ENCODE measurements at regions not wholly inside any gene's neighbourhood (a gene's known extent, or its start where the extent isn't known, plus 50 kb on each side); places are given as distances from the start of the nearest gene placed in this dataset.
"Not testable (repeated sequence)": the region's sequence is repeated elsewhere in the genome, so short reads cannot be mapped to it uniquely, and the experiment has no call there.

DNA sequence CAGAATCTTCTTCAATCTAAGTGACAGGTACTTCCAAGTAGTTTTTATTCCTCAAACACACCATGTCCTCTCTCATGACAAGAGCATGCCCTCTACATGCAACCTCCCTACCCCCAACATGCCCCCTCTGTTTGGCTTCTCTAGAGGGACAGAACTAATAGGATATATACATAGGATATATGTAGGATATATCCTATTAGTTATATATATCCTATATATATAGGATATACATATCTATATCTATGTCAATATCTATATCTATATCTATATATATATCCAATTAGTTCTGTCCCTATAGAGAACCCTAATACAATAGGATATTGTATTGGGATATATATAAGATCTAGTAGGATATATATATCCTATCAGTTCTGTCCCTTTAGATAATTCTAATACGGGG, 701.9 kb upstream of the MIR17HG start:
- in situ Hi-C loops (cut with HindIII; ENCODE audit: low sequenced_read_pairs) = no loop called here
- no peak for DNase-seq (ENCODE audit: low spot score)

DNA sequence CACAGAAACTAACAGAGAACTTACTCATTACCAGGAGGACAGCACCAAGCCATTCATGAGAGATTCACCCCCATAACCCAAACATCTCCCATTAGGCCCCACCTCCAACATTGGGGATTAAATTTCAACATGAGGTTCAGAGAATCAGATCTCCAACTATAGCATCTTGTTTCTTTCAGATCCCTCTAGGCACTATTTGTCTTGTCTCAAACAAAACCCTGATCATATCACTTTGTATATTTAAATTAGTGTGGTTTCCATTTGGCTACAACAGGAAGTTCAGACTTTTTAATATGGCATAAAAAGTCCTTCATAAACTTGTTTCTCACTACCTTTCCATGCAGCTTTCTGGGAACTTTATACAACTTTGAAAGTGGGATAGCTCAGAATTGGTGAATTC, 699.0 kb upstream of the MIR17HG start:
- DNase-seq (ENCODE audit: low spot score) = no peak
- in situ Hi-C loops (cut with HindIII; ENCODE audit: low sequenced_read_pairs) = no loop called here

DNA sequence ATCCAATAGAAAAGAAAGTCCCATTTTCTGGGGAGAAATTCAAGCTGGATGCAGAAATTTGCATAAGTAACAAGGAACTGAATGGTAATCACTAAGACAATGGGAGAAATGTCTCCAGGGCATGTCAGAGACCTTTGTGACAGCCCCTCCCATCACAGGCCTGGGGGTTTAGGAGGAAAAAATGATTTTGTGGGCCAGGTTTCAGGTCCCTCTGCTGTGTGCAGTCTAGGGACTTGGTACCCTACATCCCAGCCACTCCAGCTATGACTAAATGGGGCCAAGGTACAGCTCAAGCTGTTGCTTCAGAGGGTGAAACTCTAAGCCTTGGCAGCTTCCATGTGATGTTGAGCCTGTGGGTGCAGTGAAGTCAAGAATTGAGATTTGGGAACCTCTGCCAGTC, 695.5 kb upstream of the MIR17HG start:
- DNase-seq (ENCODE audit: low spot score) = no peak
- in situ Hi-C loops (cut with HindIII; ENCODE audit: low sequenced_read_pairs) = no loop called here

DNA sequence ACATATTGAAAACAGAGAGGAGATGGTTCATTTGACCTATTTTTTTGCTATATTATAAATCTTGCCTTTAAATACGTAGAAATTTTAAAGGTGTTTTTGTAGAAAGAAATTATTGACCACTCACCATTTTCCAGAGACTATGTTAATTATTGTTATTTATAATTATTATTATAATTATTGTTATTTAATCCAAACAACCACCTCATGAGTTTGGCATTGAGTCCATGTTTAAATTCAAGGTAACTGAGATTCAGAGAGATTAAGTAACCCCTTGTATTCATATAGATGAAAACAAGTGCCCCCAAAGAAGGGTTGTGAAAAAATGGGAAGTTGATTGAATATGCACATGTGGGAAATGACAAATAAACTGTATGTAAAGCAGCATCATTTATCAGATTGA, 692.5 kb upstream of the MIR17HG start:
- in situ Hi-C loops (cut with HindIII; ENCODE audit: low sequenced_read_pairs) = no loop called here

DNA sequence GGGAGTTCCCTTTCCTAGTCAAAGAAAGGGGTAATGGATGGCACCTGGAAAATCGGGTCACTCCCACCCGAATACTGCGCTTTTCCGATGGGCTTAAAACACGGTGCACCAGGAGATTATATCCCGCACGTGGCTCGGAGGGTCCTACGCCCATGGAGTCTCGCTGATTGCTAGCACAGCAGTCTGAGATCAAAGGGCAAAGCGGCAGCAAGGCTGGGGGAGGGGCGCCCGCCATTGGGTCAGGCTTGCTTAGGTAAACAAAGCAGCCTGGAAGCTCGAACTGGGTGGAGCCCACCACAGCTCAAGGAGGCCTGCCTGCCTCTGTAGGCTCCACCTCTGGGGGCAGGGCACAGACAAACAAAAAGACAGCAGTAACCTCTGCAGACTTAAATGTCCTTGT, 683.3 kb upstream of the MIR17HG start:
- in situ Hi-C loops (cut with HindIII; ENCODE audit: low sequenced_read_pairs); DNase-seq (ENCODE audit: low spot score): not testable (repeated sequence)

More for the DNA sequence above, 692.5 kb upstream of the MIR17HG start:
- DNase-seq (ENCODE audit: low spot score) = no peak

DNA sequence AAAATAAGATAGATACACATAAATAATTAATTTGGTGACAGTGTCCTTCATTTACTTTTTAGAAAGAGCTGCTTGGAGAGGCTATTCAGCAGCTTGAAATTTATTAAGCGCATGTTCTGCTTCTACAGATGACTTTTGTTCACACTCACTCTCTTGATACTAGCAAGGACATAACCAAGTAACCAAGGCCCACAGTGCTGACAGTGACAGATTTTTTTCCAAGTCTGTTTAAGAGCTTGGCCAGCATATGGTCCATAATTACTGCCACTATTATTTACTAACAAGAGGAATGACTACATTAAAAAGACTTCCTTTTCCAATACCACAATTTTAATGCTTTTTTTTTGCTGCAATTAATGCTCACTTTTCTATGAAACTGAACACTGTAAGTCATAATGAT, 673.7 kb upstream of the MIR17HG start:
- in situ Hi-C loops (cut with HindIII; ENCODE audit: low sequenced_read_pairs) = no loop called here
- DNase-seq (ENCODE audit: low spot score) = no peak

DNA sequence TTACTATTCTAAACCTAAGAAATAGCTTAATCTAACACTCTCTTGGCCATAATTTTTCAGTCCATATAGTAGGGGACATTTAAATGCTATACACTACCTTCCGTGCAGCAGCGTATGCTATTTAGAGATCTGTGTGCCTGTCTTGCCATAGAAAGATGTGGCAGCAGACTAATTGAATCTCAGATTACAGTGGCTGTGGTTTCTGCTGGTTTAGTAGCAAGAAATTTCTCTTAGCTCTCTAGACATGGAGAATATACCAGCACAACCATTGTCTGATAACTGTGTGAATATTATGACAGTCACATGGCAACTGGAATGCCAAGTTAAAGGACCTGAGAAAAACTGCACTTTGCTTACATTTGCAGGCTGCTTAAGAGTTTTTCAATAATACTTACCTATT, 672.4 kb upstream of the MIR17HG start:
- in situ Hi-C loops (cut with HindIII; ENCODE audit: low sequenced_read_pairs) = no loop called here
- DNase-seq (ENCODE audit: low spot score) = peak; percentile 11

DNA sequence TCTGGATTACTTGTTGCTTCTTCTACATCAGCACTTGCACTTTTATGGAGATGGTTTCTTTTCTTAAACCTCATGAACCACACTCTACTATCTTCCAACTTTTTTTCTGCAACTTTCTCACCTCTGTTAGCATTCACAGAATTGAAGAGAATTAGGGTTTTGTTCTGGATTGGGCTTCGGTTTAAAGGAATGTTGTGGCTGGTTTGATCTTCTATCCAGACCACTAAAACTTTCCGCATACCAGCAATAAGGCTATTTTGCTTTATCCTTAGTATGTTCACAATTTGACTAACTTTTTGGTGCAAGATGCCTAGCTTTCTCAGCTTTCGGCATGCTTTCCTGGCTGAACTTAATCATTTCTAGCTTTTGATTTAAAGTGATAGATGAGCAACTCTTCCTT, 666.7 kb upstream of the MIR17HG start:
- DNase-seq (ENCODE audit: low spot score) = no peak
- in situ Hi-C loops (cut with HindIII; ENCODE audit: low sequenced_read_pairs) = no loop called here

DNA sequence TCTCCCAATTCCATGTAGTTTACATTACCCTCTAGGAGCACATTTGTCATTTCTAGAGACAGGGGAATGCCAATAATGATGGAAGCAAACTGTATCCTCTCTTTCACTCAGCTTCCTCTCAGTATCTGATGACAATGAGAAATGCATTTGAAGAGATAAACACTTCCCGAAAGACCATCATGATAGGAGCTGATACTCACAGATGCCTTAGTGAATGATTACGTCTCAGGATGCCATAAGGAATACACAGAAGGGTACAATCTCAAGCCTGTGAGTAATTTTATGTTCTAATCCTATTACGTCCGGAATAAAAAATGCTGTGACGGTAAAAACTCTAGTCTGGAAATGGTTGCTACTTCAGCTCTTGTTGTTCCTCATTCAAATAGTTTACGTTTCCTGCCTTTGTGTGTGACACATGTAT, 663.8 kb upstream of the MIR17HG start:
- peak; percentile 29 for DNase-seq (ENCODE audit: low spot score)
- in situ Hi-C loops (cut with HindIII; ENCODE audit: low sequenced_read_pairs) = no loop called here

DNA sequence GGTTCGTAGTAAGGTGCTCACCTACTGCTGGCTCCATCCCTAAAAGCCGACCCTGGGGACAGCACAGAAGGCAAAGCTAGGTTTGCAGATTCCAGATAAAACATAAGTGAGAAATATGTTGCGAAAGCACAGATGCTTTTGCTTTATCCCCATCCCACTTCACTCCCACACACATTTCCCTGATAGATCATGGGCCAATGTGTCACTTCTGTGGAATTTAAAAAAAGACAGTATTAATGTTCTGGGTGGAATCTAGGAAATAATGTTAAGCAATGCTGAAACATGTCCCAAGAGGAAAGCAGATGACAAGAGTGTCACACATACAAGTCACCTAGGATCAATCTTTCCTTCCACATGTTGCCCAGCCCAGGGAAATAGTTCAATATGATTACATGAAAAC, 661.0 kb upstream of the MIR17HG start:
- in situ Hi-C loops (cut with HindIII; ENCODE audit: low sequenced_read_pairs) = no loop called here
- DNase-seq (ENCODE audit: low spot score) = no peak

DNA sequence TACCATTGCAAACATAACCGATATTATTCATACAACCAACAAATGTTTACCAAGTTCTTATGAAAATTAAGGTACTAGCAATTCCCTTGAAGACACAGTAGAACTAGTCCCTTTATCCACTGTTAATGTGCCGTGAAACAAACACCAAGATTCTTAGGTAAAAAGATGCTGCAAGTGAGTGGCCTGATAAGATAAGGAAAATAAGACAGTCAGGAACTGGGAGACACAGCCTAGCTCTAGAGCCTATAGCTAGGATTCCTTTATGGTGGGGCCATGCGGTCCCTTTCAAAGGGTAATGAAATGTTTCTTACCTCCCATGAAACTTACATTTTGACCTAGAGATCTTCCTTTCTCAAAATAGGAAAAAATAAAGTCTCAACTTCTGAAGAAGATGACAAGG, 658.4 kb upstream of the MIR17HG start:
- no peak for DNase-seq (ENCODE audit: low spot score)
- in situ Hi-C loops (cut with HindIII; ENCODE audit: low sequenced_read_pairs) = no loop called here

DNA sequence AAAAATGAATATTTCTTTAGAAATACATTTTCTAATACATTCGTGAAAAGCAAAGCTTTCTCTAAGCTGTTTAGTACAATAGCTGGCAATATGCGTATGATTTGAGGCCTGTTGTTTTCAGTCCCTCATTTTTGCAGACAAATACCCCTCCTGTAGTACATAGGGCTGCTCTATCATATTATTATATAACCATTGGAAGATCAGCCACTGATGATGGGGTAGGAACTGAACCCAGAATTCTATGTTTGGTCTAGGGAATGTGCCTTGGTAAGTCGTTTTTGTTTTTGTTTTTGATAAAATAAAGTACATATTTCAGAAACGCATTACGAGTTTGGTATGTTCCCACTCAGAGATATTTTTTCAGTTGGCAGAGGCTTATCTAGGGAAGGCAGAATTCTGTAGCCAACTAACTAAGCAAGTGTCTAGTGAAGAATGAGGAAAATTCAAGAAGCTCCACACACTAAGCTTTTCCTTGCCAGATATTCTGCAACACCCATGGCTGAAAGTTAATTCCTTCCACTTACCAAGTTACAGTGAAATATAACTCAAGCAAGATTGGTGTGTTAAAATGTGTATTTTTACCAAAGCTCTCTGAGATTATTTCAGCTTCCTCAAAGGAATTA, 656.9 kb upstream of the MIR17HG start:
- DNase-seq (ENCODE audit: low spot score) = no peak

DNA sequence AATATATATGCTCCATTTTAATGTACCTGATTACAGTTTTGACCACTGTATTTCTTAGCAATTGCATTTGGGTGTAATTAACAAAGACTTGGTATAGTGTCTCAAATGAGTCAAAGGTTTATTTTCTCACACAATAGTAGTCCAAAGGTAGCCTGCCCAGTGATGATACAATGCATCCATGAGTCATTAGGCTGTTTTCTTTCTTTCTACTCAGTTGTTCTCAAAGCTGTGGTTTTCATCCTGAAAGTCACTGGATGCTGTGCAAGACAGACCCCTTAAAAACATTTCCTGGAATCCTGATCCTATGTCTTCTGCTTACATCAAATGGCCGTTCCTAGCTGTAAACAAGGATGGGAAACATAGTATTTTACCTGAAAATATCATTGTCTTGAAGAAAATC, 651.2 kb upstream of the MIR17HG start:
- DNase-seq (ENCODE audit: low spot score) = no peak
- in situ Hi-C loops (cut with HindIII; ENCODE audit: low sequenced_read_pairs) = no loop called here

More for the DNA sequence above, 656.9 kb upstream of the MIR17HG start:
- in situ Hi-C loops (cut with HindIII; ENCODE audit: low sequenced_read_pairs) = no loop called here

DNA sequence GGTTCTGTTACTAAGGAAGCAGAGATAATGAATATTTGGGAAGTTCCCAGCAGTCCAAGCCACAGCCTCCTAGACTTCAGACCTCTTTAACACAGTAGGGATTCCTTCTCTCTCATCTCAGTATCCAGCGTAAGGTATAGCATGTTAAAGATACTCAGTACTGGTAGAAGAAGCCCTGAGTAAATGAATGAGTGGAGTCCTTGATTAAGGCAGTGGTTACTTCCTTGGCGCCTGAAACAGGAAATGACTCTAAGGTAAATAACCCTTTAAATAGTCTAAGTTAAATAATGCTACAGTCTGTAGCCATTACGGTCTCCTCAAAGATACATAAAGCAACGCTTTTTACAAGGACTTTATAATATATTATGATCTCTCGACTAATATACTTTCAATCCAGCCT, 650.8 kb upstream of the MIR17HG start:
- in situ Hi-C loops (cut with HindIII; ENCODE audit: low sequenced_read_pairs) = no loop called here
- no peak for DNase-seq (ENCODE audit: low spot score)

DNA sequence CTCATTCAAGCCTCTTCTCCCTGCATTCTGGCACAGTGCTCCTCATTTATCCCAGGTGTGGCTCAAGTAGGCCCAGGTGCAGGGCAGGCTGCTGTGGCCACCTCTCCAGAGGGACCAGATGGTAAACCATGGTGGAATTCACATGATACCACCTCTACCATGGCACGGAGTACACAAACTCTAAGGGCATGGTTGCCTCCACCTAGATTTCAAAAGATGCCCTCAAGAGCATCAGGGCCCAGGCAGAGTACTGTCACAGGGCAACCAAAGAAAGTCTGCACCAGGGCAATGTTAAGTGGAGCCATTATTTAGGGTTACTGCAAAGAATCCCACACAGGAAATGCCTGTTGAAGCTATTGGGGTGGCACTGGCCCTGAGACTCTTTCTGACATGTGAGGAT, 647.1 kb upstream of the MIR17HG start:
- no peak for DNase-seq (ENCODE audit: low spot score)
- in situ Hi-C loops (cut with HindIII; ENCODE audit: low sequenced_read_pairs) = no loop called here

DNA sequence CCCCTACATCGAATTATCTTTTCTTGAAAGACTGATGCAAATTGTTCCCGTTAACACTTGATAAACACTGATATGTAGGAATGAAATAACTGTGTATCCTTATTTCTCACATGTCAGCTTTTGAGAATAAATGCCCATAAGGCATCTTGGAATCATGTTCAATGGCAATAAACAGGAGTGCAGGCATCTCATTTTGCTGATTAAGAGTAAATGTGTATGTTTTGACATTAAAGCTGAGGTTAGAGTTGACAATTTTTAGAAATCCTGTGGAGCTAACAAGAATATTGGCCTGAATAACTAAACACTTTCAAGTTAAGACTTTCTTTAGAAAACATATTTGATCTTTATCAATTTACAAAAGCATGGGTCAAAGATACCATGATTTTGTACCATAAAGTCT, 646.2 kb upstream of the MIR17HG start:
- no peak for DNase-seq (ENCODE audit: low spot score)
- in situ Hi-C loops (cut with HindIII; ENCODE audit: low sequenced_read_pairs) = no loop called here

DNA sequence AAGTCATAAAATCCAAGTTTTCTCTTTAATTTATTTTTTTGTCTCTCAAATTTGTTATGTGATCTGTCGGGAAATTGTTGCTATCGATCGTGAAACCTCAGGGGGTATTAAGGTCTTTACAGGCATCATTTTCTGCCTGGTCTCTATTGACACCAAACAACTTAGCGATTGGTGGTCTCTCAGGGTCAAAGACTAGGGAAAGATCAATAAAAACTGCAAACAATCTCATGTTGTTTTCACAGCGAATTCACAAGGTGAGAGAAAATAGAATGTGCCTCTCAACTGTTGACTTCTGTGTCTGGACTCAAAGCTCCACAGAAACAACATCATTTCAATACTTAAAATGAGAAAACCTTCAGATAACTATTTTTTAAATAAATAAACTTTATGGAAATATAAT, 645.4 kb upstream of the MIR17HG start:
- in situ Hi-C loops (cut with HindIII; ENCODE audit: low sequenced_read_pairs) = no loop called here

DNA sequence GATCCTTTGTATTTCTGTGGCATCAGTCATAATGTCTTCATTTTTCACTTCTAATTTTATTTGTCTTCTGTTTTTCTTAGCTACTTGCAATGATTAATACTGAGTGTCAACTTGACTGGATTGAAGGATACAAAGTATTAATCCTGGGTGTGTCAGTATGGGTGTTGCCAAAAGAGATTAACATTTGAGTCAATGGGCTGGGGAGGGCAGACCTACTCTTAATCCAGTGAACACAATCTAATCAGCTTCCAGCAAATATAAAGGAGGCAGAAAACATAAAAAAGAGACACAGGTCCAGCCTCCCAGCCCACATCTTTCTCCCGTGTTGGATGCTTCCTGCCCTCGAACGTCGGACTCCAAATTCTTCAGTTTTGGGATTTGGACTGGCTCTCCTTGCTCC, 640.9 kb upstream of the MIR17HG start:
- in situ Hi-C loops (cut with HindIII; ENCODE audit: low sequenced_read_pairs) = no loop called here
- DNase-seq (ENCODE audit: low spot score) = no peak

More for the DNA sequence above, 645.4 kb upstream of the MIR17HG start:
- no peak for DNase-seq (ENCODE audit: low spot score)

DNA sequence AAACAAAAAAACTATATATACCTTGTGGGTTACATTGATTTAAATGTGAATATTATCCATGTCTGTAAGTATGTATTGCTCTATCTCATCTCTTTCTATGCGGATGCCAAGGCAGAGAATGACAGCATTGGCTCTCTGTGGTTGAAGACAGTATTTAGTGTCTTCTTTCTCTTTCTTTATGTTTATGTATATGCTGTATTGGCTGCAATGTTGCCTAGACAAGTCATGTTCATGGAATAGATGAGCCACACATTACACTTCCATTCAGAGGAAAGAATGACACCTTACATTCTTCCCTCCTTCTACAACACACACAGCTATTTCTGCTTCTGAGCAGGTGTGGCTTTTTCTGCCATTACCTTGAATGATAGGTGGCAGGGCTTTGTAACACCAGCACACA, 639.4 kb upstream of the MIR17HG start:
- no peak for DNase-seq (ENCODE audit: low spot score)
- in situ Hi-C loops (cut with HindIII; ENCODE audit: low sequenced_read_pairs) = no loop called here

DNA sequence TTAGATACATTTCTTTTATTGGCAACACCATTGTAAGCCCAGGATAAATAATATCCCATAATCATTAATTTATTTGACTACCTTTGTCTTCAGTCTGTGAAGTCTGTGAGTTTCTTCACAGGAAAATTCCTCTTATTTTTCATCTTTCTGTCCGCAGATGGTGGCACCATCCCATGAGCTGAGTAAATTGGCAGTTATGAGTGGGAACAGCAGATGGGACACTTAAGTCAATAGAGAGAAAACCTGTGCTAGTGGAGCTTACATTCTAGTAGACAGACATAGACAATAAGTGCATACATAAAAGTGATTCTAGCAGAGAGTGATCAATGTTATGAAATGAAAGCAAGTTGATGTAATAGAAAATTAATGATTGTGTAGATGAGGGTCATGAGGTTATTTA, 638.2 kb upstream of the MIR17HG start:
- peak; percentile 44 for DNase-seq (ENCODE audit: low spot score)
- in situ Hi-C loops (cut with HindIII; ENCODE audit: low sequenced_read_pairs) = no loop called here

DNA sequence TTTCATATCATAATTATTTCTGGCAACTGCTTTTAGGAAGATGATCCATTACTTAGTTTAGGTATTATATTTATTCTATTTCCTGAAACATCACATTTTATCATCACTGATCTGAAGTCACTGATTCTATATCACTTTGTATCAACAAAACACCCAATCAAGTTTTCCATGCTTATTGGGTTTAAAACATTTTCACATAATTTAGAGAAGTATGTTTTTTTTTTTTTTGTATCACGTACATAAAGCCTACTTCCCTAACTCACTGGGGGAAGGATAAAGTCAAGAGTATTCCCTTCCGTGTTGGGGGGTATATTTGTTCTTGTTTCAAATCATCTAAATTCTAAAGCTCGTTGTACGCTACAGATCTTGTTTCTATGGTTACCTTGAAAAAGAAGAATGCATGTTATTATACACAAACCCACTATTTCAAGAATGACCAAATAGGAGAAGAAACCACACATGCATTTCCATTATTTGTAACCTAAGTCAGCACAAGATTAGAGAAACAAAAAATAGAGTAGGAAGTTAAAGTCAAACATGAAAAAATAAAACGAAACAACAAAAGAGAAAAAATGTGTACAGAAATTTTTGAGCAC, 637.2 kb upstream of the MIR17HG start:
- in situ Hi-C loops (cut with HindIII; ENCODE audit: low sequenced_read_pairs) = no loop called here
- no peak for DNase-seq (ENCODE audit: low spot score)
